Endodermal cell (in vitro differentiated cells): ENCODE measurements at regions not wholly inside any gene's neighbourhood (a gene's known extent, or its start where the extent isn't known, plus 50 kb on each side); places are given as distances from the start of the nearest gene placed in this dataset.

Experiments
- DNase-seq: peaks from one replicate; pipeline ENCODE4 v3.0.0-alpha.2; 2017
- H3K27ac ChIP-seq: 2 replicates; pipeline ENCODE4 v1.5.1; 2013; ENCODE audit warnings: mild to moderate bottlenecking, low read depth, low read length, moderate library complexity
- H3K27me3 ChIP-seq: 2 replicates; pipeline ENCODE4 v1.6.1; 2013; ENCODE audit warnings: mild to moderate bottlenecking, low read length, moderate library complexity; ENCODE audit not compliant: insufficient read depth, control insufficient read depth, poor library complexity, severe bottlenecking
- H3K36me3 ChIP-seq: 2 replicates; pipeline ENCODE4 v1.7.0; 2013; ENCODE audit warnings: mild to moderate bottlenecking, low read length, moderate library complexity; ENCODE audit not compliant: control insufficient read depth, insufficient read depth
- H3K4me1 ChIP-seq: one replicate; pipeline ENCODE4 v1.7.0; 2013; ENCODE audit warnings: low read length; ENCODE audit not compliant: control insufficient read depth, insufficient read depth
- H3K4me3 ChIP-seq: 2 replicates; pipeline ENCODE4 v1.5.1; 2013; ENCODE audit warnings: mild to moderate bottlenecking, low read length, moderate library complexity
- H3K9ac ChIP-seq: 2 replicates; pipeline ENCODE4 v1.6.1; 2013; ENCODE audit warnings: mild to moderate bottlenecking, low read length, moderate library complexity; ENCODE audit not compliant: poor library complexity, severe bottlenecking; ENCODE audit errors: extremely low read depth
- H3K9me3 ChIP-seq: 2 replicates; pipeline ENCODE4 v1.6.1; 2013; ENCODE audit warnings: mild to moderate bottlenecking, low read length, moderate library complexity; ENCODE audit not compliant: control insufficient read depth
- H3K27ac Mint-ChIP-seq: 2 replicates; pipeline ENCODE4 v1.8.0; 2020; ENCODE audit warnings: mixed read lengths
- H3K27me3 Mint-ChIP-seq: 2 replicates; pipeline ENCODE4 v1.8.0; 2021; ENCODE audit warnings: mild to moderate bottlenecking, mixed read lengths; ENCODE audit not compliant: insufficient read depth
- H3K36me3 Mint-ChIP-seq: 2 replicates; pipeline ENCODE4 v1.8.0; 2020; ENCODE audit warnings: low read depth, mixed read lengths
- H3K4me1 Mint-ChIP-seq: 2 replicates; pipeline ENCODE4 v1.8.0; 2020; ENCODE audit warnings: mixed read lengths
- H3K4me3 Mint-ChIP-seq: 2 replicates; pipeline ENCODE4 v1.8.0; 2020; ENCODE audit warnings: mild to moderate bottlenecking, moderate library complexity, mixed read lengths
- H3K9me3 Mint-ChIP-seq: 2 replicates; pipeline ENCODE4 v1.8.0; 2020; ENCODE audit warnings: mild to moderate bottlenecking, mixed read lengths
- WGBS, 2 experiments: methylation state at CpG; one replicate each; pipeline versions ENCODE4 v1.1.5 to v1.1.7; 2013; ENCODE audit warnings: missing lambda C conversion rate in 2 of 2, mixed read lengths in 1 of 2; ENCODE audit not compliant: insufficient coverage in 1 of 2, insufficient read length in 1 of 2; 5-methylcytosine and 5-hydroxymethylcytosine counted together
- TF ChIP-seq, protein P1 (sequence below): fragments of 200-600 bp; sonication (generic); conservative IDR thresholded peaks from 2 replicates; pipeline ENCODE4 v1.5.0; 2021; ENCODE audit warnings: antibody characterized with exemption, mild to moderate bottlenecking

DNA sequence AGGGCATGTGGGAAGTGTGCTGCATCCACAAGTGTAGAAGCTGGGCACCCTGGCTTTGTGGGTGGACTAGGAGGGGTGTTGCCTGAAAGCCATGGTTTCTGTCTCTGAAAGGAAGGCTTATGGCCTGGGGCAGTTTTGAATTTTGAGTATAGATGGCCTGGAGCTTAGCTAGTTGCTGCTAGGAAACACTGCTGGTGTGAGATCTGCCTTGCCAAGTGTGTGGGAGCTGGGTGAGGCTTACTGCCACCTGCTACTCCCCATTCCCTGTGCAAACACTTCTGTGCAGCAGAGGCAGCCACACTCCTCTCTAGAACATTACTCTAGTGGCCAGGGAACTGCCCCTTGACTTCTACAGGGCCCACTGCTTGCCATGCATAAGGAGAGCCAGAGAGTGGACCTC lies 831.7 kb upstream of the LRRTM1 start:
- TF ChIP-seq, protein P1, sequence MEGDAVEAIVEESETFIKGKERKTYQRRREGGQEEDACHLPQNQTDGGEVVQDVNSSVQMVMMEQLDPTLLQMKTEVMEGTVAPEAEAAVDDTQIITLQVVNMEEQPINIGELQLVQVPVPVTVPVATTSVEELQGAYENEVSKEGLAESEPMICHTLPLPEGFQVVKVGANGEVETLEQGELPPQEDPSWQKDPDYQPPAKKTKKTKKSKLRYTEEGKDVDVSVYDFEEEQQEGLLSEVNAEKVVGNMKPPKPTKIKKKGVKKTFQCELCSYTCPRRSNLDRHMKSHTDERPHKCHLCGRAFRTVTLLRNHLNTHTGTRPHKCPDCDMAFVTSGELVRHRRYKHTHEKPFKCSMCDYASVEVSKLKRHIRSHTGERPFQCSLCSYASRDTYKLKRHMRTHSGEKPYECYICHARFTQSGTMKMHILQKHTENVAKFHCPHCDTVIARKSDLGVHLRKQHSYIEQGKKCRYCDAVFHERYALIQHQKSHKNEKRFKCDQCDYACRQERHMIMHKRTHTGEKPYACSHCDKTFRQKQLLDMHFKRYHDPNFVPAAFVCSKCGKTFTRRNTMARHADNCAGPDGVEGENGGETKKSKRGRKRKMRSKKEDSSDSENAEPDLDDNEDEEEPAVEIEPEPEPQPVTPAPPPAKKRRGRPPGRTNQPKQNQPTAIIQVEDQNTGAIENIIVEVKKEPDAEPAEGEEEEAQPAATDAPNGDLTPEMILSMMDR: no peak
- H3K27ac Mint-ChIP-seq: no peak overlapping the region
- H3K27me3 ChIP-seq: no peaks in the 10 kb centered on the region
- no peaks in the 10 kb centered on the region for H3K36me3 Mint-ChIP-seq
- H3K4me1 ChIP-seq: no peaks in the 10 kb centered on the region
- H3K9me3 Mint-ChIP-seq: peaks cover 12% of the 10 kb centered on the region
- H3K4me3 ChIP-seq: no peak overlapping the region
- no peak for DNase-seq
- H3K9ac ChIP-seq: no peak overlapping the region
- no peak overlapping the region for H3K4me3 Mint-ChIP-seq
- H3K27ac ChIP-seq: no peak overlapping the region
- H3K4me1 Mint-ChIP-seq: no peaks in the 10 kb centered on the region
- H3K9me3 ChIP-seq: no peaks in the 10 kb centered on the region
- no peaks in the 10 kb centered on the region for H3K27me3 Mint-ChIP-seq
- no peaks in the 10 kb centered on the region for H3K36me3 ChIP-seq

GRCh38 chr2:81097361-81097760 lies 792.8 kb upstream of the LRRTM1 start:
- Mint-ChIP-seq H3K9me3 (no peaks in the 10 kb centered on the region), H3K27me3 (no peaks in the 10 kb centered on the region), H3K36me3 (no peaks in the 10 kb centered on the region), H3K4me1 (no peaks in the 10 kb centered on the region), H3K27ac (no peak overlapping the region), H3K4me3 (no peak overlapping the region)
- TF ChIP-seq, protein P1: no peak
- H3K4me1 ChIP-seq: no peaks in the 10 kb centered on the region
- no peaks in the 10 kb centered on the region for H3K36me3 ChIP-seq
- no peak overlapping the region for H3K27ac ChIP-seq
- H3K9ac ChIP-seq: no peak overlapping the region
- no peaks in the 10 kb centered on the region for H3K9me3 ChIP-seq
- no peaks in the 10 kb centered on the region for H3K27me3 ChIP-seq
- DNase-seq: no peak
- WGBS, 2 experiments: 100% methylated on average over 1 of the region's 1 CpG; no CpG with 5 or more reads in 1 of the 2 experiments
- H3K4me3 ChIP-seq: no peak overlapping the region

DNA sequence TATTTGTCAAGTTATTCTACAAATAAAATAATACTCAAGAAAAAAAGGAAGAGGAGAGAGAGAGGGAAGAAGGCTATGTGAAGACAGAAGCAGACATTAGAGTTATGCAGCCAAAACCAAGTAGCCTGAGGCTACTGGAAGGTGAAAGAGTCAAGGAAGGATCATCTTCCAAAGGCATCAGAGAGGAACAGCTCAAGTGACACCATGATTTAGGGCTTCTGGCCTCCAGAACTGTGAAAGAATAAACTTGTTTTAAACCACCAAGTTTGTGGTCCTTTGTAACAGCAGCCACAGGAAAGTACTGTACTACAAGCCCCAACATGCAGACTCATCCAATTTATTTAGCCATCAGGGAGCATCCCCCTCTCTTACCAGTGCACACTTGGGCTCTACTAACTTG lies 788.5 kb upstream of the LRRTM1 start:
- Mint-ChIP-seq H3K27me3 (no peaks in the 10 kb centered on the region), H3K4me3 (no peak overlapping the region), H3K9me3 (no peaks in the 10 kb centered on the region), H3K27ac (no peak overlapping the region), H3K36me3 (no peaks in the 10 kb centered on the region), H3K4me1 (no peaks in the 10 kb centered on the region)
- no peaks in the 10 kb centered on the region for H3K4me1 ChIP-seq
- DNase-seq: no peak
- H3K4me3 ChIP-seq: no peak overlapping the region
- no peaks in the 10 kb centered on the region for H3K9me3 ChIP-seq
- H3K27me3 ChIP-seq: no peaks in the 10 kb centered on the region
- H3K27ac ChIP-seq: no peak overlapping the region
- H3K36me3 ChIP-seq: no peaks in the 10 kb centered on the region
- TF ChIP-seq, protein P1: no peak
- H3K9ac ChIP-seq: no peak overlapping the region
